ENCODE measurements at regions not wholly inside any gene's neighbourhood (a gene's known extent, or its start where the extent isn't known, plus 50 kb on each side); places are given as distances from the start of the nearest gene placed in this dataset.

DNA sequence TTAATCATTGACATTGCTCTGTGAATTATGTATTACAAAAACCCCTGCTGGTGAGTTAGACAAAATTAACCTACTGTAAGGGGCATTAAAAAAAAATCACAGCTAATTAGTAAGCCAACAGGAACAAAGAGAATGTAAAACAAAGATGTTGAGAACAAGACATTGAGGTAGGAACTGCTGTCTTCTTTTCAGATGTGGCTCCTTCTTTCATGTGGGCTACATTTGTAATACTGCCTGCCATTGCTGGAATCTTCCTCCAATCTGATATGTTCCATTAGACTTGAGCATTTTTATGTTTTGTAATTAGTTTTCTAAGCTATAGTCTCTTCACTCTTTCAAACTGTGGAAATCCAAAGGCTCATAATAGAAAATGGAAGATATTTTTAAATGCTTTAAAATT, 353.0 kb downstream of the ADGRL2 start:
- TF ChIP-seq, protein P1, sequence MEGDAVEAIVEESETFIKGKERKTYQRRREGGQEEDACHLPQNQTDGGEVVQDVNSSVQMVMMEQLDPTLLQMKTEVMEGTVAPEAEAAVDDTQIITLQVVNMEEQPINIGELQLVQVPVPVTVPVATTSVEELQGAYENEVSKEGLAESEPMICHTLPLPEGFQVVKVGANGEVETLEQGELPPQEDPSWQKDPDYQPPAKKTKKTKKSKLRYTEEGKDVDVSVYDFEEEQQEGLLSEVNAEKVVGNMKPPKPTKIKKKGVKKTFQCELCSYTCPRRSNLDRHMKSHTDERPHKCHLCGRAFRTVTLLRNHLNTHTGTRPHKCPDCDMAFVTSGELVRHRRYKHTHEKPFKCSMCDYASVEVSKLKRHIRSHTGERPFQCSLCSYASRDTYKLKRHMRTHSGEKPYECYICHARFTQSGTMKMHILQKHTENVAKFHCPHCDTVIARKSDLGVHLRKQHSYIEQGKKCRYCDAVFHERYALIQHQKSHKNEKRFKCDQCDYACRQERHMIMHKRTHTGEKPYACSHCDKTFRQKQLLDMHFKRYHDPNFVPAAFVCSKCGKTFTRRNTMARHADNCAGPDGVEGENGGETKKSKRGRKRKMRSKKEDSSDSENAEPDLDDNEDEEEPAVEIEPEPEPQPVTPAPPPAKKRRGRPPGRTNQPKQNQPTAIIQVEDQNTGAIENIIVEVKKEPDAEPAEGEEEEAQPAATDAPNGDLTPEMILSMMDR (conservative IDR thresholded peaks at IDR 0.05; ENCODE audit: control insufficient read depth, insufficient read depth, low read depth, low read length), result no peak
- no peak for DNase-seq (ENCODE audit: low read depth)
- H3K4me3 ChIP-seq (ENCODE audit: control insufficient read depth, low read depth, low read length), result no peak overlapping the region

GRCh38 chr1:82153272-82153629, 352.5 kb downstream of the ADGRL2 start:
- TF ChIP-seq, protein P1 (conservative IDR thresholded peaks at IDR 0.05; ENCODE audit: control insufficient read depth, insufficient read depth, low read depth, low read length), result no peak
- DNase-seq (ENCODE audit: low read depth), result no peak
- H3K4me3 ChIP-seq (ENCODE audit: control insufficient read depth, low read depth, low read length), result no peak overlapping the region

- TF ChIP-seq, protein P1 (conservative IDR thresholded peaks at IDR 0.05; ENCODE audit: control insufficient read depth, insufficient read depth, low read depth, low read length), result no peak
- no peak for DNase-seq (ENCODE audit: low read depth)
- H3K4me3 ChIP-seq (ENCODE audit: control insufficient read depth, low read depth, low read length), result no peak overlapping the region
These were observed 351.9 kb downstream of the ADGRL2 start for GRCh38 chr1:82152356-82153271.

- TF ChIP-seq, protein P1 (conservative IDR thresholded peaks at IDR 0.05; ENCODE audit: control insufficient read depth, insufficient read depth, low read depth, low read length), result no peak
- H3K4me3 ChIP-seq (ENCODE audit: control insufficient read depth, low read depth, low read length), result no peak overlapping the region
- no peak for DNase-seq (ENCODE audit: low read depth)
These were observed 344.9 kb downstream of the ADGRL2 start for GRCh38 chr1:82145656-82146055.

DNA sequence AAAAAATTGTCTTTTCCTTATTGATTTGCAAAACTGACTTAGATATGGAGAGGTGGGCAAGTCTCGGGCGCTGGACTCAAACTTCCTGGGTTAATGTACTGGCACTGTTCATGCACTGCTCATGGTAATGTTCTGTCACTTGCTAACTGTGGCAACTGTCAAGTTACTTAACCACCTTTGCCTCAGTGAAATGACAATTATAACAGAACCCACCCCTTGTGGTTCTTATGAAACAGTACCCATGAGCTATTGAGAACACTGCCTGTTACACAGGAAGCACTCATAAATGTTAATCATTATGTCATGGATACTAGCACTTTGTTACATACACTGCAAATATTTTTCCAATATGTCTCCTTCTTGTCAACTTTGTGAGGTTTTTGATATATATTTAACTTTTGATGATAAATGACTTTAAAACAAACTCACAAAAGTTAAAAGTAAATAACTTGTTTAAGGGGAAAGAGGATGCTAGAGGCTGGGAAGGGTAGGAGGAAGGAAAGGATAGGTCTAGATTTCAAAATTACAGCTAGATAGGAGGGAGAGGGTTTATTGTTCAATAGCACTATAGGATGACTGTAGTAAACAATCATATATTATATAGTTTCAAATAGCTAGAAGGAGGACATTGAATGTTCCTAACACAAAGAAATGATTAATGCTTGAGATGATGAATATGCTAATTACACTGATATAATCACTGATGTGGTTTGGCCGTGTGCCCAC, 342.5 kb downstream of the ADGRL2 start:
- TF ChIP-seq, protein P1 (conservative IDR thresholded peaks at IDR 0.05; ENCODE audit: control insufficient read depth, insufficient read depth, low read depth, low read length), result no peak

GRCh38 chr1:82141390-82141789, 340.7 kb downstream of the ADGRL2 start:
- no peak overlapping the region for H3K4me3 ChIP-seq (ENCODE audit: control insufficient read depth, low read depth, low read length)
- TF ChIP-seq, protein P1 (conservative IDR thresholded peaks at IDR 0.05; ENCODE audit: control insufficient read depth, insufficient read depth, low read depth, low read length), result no peak
- no peak for DNase-seq (ENCODE audit: low read depth)

More for the DNA sequence above, 342.5 kb downstream of the ADGRL2 start:
- DNase-seq (ENCODE audit: low read depth), result no peak
- no peak overlapping the region for H3K4me3 ChIP-seq (ENCODE audit: control insufficient read depth, low read depth, low read length)
